ENCODE measurements at regions not wholly inside any gene's neighbourhood (a gene's known extent, or its start where the extent isn't known, plus 50 kb on each side); places are given as distances from the start of the nearest gene placed in this dataset.

DNA sequence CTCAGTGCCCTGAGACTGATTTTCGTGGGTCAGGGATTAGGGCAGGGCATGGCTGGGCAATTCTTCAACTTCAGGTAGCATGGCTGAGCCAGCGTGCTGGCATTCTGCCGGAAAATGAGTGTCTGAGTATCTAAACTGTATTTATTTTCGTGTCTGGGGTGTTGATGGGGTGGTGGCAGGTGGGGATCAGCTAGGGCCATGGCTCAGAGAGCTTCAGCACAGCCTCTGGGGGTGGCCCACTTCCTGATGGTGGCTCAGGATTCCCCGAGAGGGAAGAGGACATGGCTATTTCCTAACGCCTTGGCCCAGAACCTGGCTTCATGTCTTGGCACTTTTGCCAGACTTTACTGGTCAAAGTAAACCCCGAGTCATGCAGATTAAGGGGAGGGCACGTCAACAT, 260.5 kb downstream of the GADD45G start:
- no TSS peak for BruUV-seq (replicated peaks)
- H3K4me1 ChIP-seq (ENCODE audit: control insufficient read depth in 1 of 2, insufficient read depth in 2 of 2, low read length in 2 of 2), result no peaks in the 10 kb centered on the region
- TF ChIP-seq CEBPB (IDR thresholded peaks at IDR 0.05; ENCODE audit: low read depth) (no peak), ZFX (IDR thresholded peaks at IDR 0.05) (no peak), EGR1 (IDR thresholded peaks at IDR 0.05; ENCODE audit: low read depth) (no peak)
- H2AFZ ChIP-seq (ENCODE audit: low read depth, low read length, poor library complexity, severe bottlenecking), result no peak overlapping the region
- no peaks in the 10 kb centered on the region for H3K9me2 ChIP-seq (ENCODE audit: insufficient read depth)
- no peaks in the 10 kb centered on the region for H3K36me3 ChIP-seq (ENCODE audit: control insufficient read depth in 1 of 2, insufficient read depth in 2 of 2, low read length in 2 of 2)
- H3K9me3 ChIP-seq (ENCODE audit: control insufficient read depth in 1 of 2, insufficient read depth in 1 of 2, low read depth in 1 of 2, low read length in 2 of 2), result no peaks in the 10 kb centered on the region
- ChIA-PET RAD21 (ENCODE audit: low non-redundant PET in 1 of 2, low total read pairs in 2 of 2, uncharacterized antibody in 2 of 2, unreplicated experiment in 2 of 2) (no interaction called here), POLR2A (no interaction called here), CTCF (no interaction called here)
- no peaks in the 10 kb centered on the region for H3K79me2 ChIP-seq (ENCODE audit: insufficient read depth, low read length)
- no peak overlapping the region for H3K4me3 ChIP-seq (replicated peaks in 1 of 2; ENCODE audit: low read depth in 1 of 2, low read length in 2 of 2)
- no peak for DNase-seq (ENCODE audit: low read depth, low spot score)
- H3K9ac ChIP-seq (ENCODE audit: low read length), result no peak overlapping the region
- no peak for ATAC-seq
- intact Hi-C loops (cut with micrococcal nuclease), result no loop called here
- H3K4me2 ChIP-seq (ENCODE audit: low read length), result no peak overlapping the region
- no peak overlapping the region for H3K27ac ChIP-seq (ENCODE audit: low read depth, low read length)
- H4K20me1 ChIP-seq (ENCODE audit: insufficient read depth), result no peaks in the 10 kb centered on the region
- peaks cover 3% of the 10 kb centered on the region; the same call in 1 of the 2 replicates for H3K27me3 ChIP-seq (ENCODE audit: insufficient read depth, low read length)

DNA sequence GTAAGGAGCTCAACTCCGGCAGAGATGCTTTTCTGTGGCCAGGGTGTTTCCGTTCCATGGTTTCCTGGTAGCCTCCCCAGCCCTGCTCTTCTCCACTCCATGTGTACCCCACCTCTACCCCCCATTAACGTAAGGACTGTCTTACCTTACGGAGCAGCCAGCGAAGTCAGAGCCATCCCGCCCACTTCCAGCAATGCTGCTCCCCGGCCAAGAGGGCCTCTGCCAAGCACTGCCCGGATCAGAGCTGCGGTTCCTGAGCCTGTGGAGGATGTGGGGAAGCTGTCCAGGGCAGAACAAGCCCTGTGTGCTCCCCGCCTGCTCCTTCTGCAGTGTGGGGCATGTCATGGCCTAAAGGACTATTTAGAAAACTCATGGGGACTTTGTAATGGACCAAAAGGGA, 261.2 kb downstream of the GADD45G start:
- Histone ChIP-seq H3K4me2 (ENCODE audit: low read length) (no peak overlapping the region), H3K9me2 (ENCODE audit: insufficient read depth) (no peaks in the 10 kb centered on the region), H2AFZ (ENCODE audit: low read depth, low read length, poor library complexity, severe bottlenecking) (no peak overlapping the region), H3K9me3 (ENCODE audit: control insufficient read depth in 1 of 2, insufficient read depth in 1 of 2, low read depth in 1 of 2, low read length in 2 of 2) (no peaks in the 10 kb centered on the region), H3K27me3 (ENCODE audit: insufficient read depth, low read length) (peaks cover 3% of the 10 kb centered on the region; the same call in 1 of the 2 replicates), H3K27ac (ENCODE audit: low read depth, low read length) (no peak overlapping the region), H3K36me3 (ENCODE audit: control insufficient read depth in 1 of 2, insufficient read depth in 2 of 2, low read length in 2 of 2) (no peaks in the 10 kb centered on the region), H4K20me1 (ENCODE audit: insufficient read depth) (no peaks in the 10 kb centered on the region), H3K4me3 (replicated peaks in 1 of 2; ENCODE audit: low read depth in 1 of 2, low read length in 2 of 2) (no peak overlapping the region), H3K4me1 (ENCODE audit: control insufficient read depth in 1 of 2, insufficient read depth in 2 of 2, low read length in 2 of 2) (no peaks in the 10 kb centered on the region), H3K79me2 (ENCODE audit: insufficient read depth, low read length) (no peaks in the 10 kb centered on the region), H3K9ac (ENCODE audit: low read length) (no peak overlapping the region)
- DNase-seq (ENCODE audit: low read depth, low spot score) (no peak), ATAC-seq (no peak)
- TF ChIP-seq, protein P1, sequence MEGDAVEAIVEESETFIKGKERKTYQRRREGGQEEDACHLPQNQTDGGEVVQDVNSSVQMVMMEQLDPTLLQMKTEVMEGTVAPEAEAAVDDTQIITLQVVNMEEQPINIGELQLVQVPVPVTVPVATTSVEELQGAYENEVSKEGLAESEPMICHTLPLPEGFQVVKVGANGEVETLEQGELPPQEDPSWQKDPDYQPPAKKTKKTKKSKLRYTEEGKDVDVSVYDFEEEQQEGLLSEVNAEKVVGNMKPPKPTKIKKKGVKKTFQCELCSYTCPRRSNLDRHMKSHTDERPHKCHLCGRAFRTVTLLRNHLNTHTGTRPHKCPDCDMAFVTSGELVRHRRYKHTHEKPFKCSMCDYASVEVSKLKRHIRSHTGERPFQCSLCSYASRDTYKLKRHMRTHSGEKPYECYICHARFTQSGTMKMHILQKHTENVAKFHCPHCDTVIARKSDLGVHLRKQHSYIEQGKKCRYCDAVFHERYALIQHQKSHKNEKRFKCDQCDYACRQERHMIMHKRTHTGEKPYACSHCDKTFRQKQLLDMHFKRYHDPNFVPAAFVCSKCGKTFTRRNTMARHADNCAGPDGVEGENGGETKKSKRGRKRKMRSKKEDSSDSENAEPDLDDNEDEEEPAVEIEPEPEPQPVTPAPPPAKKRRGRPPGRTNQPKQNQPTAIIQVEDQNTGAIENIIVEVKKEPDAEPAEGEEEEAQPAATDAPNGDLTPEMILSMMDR (IDR thresholded peaks at IDR 0.05 in 2 of 3, conservative IDR thresholded peaks at IDR 0.05 in 1 of 3; ENCODE audit: borderline replicate concordance in 1 of 3, insufficient read depth in 1 of 3, low read depth in 2 of 3, low read length in 2 of 3), result no peak
- TF ChIP-seq, protein P2, sequence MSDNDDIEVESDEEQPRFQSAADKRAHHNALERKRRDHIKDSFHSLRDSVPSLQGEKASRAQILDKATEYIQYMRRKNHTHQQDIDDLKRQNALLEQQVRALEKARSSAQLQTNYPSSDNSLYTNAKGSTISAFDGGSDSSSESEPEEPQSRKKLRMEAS (IDR thresholded peaks at IDR 0.05), result no peak
- TF ChIP-seq ZNF274 (IDR thresholded peaks at IDR 0.05; ENCODE audit: low read depth, low read length), result no peak
- no peak for TF ChIP-seq FOSL1 (IDR thresholded peaks at IDR 0.05; ENCODE audit: low read depth)
- no peak for TF ChIP-seq ELF1 (IDR thresholded peaks at IDR 0.05; ENCODE audit: borderline replicate concordance, low read depth)
- no peak for TF ChIP-seq SP1 (IDR thresholded peaks at IDR 0.05; ENCODE audit: low read depth)
- TF ChIP-seq JUND (IDR thresholded peaks at IDR 0.05), result no peak
- no peak for TF ChIP-seq YY1 (IDR thresholded peaks at IDR 0.05; ENCODE audit: extremely low read depth, insufficient replicate concordance, low read depth, low read length)
- TF ChIP-seq ZFX (IDR thresholded peaks at IDR 0.05), result no peak
- no peak for TF ChIP-seq EZH2phosphoT487 (IDR thresholded peaks at IDR 0.05; ENCODE audit: borderline replicate concordance)
- intact Hi-C loops (cut with micrococcal nuclease), result no loop called here
- CTCF ChIA-PET, result no interaction called here
- BruUV-seq (replicated peaks), result no TSS peak
- RAD21 ChIA-PET (ENCODE audit: low non-redundant PET in 1 of 2, low total read pairs in 2 of 2, uncharacterized antibody in 2 of 2, unreplicated experiment in 2 of 2), result no interaction called here
- POLR2A ChIA-PET, result no interaction called here
